GM19025 (cell line): ENCODE measurements at regions not wholly inside any gene's neighbourhood (a gene's known extent, or its start where the extent isn't known, plus 50 kb on each side); places are given as distances from the start of the nearest gene placed in this dataset.
"Not testable (repeated sequence)": the region's sequence is repeated elsewhere in the genome, so short reads cannot be mapped to it uniquely, and the experiment has no call there.

Experiments used
- ATAC-seq: cut with Tn5 transposase; IDR thresholded peaks from one replicate; pipeline ENCODE4 v1.9.1; 2021; ENCODE audit warnings: mild to moderate bottlenecking, low read depth, moderate library complexity; ENCODE audit not compliant: unreplicated experiment

- no peak for ATAC-seq
Measured at GRCh38 chr13:61358599-61358998, 57.0 kb downstream of the PCDH20 start.

- no peak for ATAC-seq
Measured at GRCh38 chr13:61350341-61350740, 65.3 kb downstream of the PCDH20 start.

GRCh38 chr13:61339054-61339621 is 76.5 kb downstream of the PCDH20 start:
- no peak for ATAC-seq

- ATAC-seq, result no peak
Measured at GRCh38 chr13:61316647-61317046, 99.0 kb downstream of the PCDH20 start.

GRCh38 chr13:61294467-61295191 is 121.0 kb downstream of the PCDH20 start:
- no peak for ATAC-seq

- no peak for ATAC-seq
Measured at GRCh38 chr13:61286148-61286745, 129.4 kb downstream of the PCDH20 start.

- no peak for ATAC-seq
Measured at GRCh38 chr13:61277586-61278276, 137.9 kb downstream of the PCDH20 start.

GRCh38 chr13:61277088-61277487 is 138.6 kb downstream of the PCDH20 start:
- ATAC-seq, result no peak

GRCh38 chr13:61276401-61276800 is 139.2 kb downstream of the PCDH20 start:
- ATAC-seq, result no peak

GRCh38 chr13:61275736-61276135 is 139.9 kb downstream of the PCDH20 start:
- no peak for ATAC-seq

GRCh38 chr13:61275251-61275650 is 140.4 kb downstream of the PCDH20 start:
- ATAC-seq, result no peak

- not testable (repeated sequence) for ATAC-seq
Measured at GRCh38 chr13:61266896-61267295, 148.8 kb downstream of the PCDH20 start.

- no peak for ATAC-seq
Measured at GRCh38 chr13:61261746-61262472, 153.7 kb downstream of the PCDH20 start.

GRCh38 chr13:61258185-61258584 is 157.5 kb downstream of the PCDH20 start:
- peak; percentile 52 for ATAC-seq

- ATAC-seq, result no peak
Measured at GRCh38 chr13:61255040-61255796, 160.4 kb downstream of the PCDH20 start.

- peak; percentile 77 for ATAC-seq
Measured at GRCh38 chr13:61253105-61253877, 162.4 kb downstream of the PCDH20 start.

GRCh38 chr13:61252213-61252612 is 163.4 kb downstream of the PCDH20 start:
- ATAC-seq, result no peak

GRCh38 chr13:61247149-61247936 is 168.3 kb downstream of the PCDH20 start:
- ATAC-seq, result peak; percentile 98
